ENCODE measurements at regions not wholly inside any gene's neighbourhood (a gene's known extent, or its start where the extent isn't known, plus 50 kb on each side); places are given as distances from the start of the nearest gene placed in this dataset.

- Histone ChIP-seq H3T11ph (ENCODE audit: low read length) (no peak overlapping the region), H2BK12ac (ENCODE audit: insufficient read length, low read depth, low read length) (no peak overlapping the region), H4K8ac (replicated peaks; ENCODE audit: insufficient read length, low read depth, low read length) (no peak overlapping the region), H4K91ac (ENCODE audit: insufficient read length, low read depth, low read length) (no peak overlapping the region), H2BK120ac (ENCODE audit: low read depth, low read length, poor library complexity, severe bottlenecking) (no peak overlapping the region), H3K56ac (ENCODE audit: insufficient read length, low read depth, low read length) (no peak overlapping the region), H3K4me2 (ENCODE audit: insufficient read depth, insufficient read length, low read length) (no peak overlapping the region), H3K14ac (ENCODE audit: insufficient read depth, low read length) (no peak overlapping the region), H4K5ac (ENCODE audit: insufficient read length, low read depth, low read length) (no peak overlapping the region), H3K27me3 (ENCODE audit: insufficient read depth, low read length) (no peaks in the 10 kb centered on the region), H3K4ac (ENCODE audit: low read depth, low read length) (no peak overlapping the region), H3K23me2 (ENCODE audit: insufficient read length, low read depth, low read length, poor library complexity, severe bottlenecking) (no peaks in the 10 kb centered on the region), H2BK15ac (ENCODE audit: low read depth, low read length) (no peak overlapping the region), H3K9ac (ENCODE audit: extremely low read depth, insufficient read length, low read length) (no peak overlapping the region), H3K9me3 (ENCODE audit: control insufficient read depth, low read depth, low read length) (peaks cover 13% of the 10 kb centered on the region), H2BK5ac (ENCODE audit: insufficient read length, low read length) (no peak overlapping the region), H3K18ac (ENCODE audit: insufficient read length, low read depth, low read length) (no peak overlapping the region), H2AFZ (ENCODE audit: low read length) (no peak overlapping the region), H3K27ac (ENCODE audit: insufficient read length, low read depth, low read length) (no peak overlapping the region), H3K79me2 (ENCODE audit: insufficient read depth, low read length) (no peaks in the 10 kb centered on the region), H3K23ac (ENCODE audit: insufficient read length, low read depth, low read length) (no peak overlapping the region), H2BK20ac (ENCODE audit: low read depth, low read length, poor library complexity, severe bottlenecking) (no peak overlapping the region), H4K20me1 (ENCODE audit: control insufficient read depth, insufficient read depth, insufficient read length) (no peaks in the 10 kb centered on the region), H2AK5ac (ENCODE audit: insufficient read length, low read length) (no peak overlapping the region), H3K4me1 (ENCODE audit: insufficient read depth, low read length) (no peaks in the 10 kb centered on the region), H3K79me1 (ENCODE audit: insufficient read depth, low read depth, low read length, poor library complexity, severe bottlenecking) (no peaks in the 10 kb centered on the region)
- H3K4me3 Mint-ChIP-seq: no peak overlapping the region
- H3K36me3 Mint-ChIP-seq (ENCODE audit: insufficient read depth in 1 of 3, low read depth in 3 of 3): peaks cover 0 to 6% (median 4%) of the 10 kb centered on the region in 3 experiments; a peak in 5 of 7 replicates
- H3K4me1 Mint-ChIP-seq: no peaks in the 10 kb centered on the region
- H3K27ac Mint-ChIP-seq: no peak overlapping the region
- no peaks in the 10 kb centered on the region; the same call in 1 of the 2 replicates for H3K27me3 Mint-ChIP-seq (ENCODE audit: low read depth)
- DNase-seq: no peak
- peaks cover 53 to 61% of the 10 kb centered on the region in 2 experiments for H3K9me3 Mint-ChIP-seq
- TF ChIP-seq, protein P1, sequence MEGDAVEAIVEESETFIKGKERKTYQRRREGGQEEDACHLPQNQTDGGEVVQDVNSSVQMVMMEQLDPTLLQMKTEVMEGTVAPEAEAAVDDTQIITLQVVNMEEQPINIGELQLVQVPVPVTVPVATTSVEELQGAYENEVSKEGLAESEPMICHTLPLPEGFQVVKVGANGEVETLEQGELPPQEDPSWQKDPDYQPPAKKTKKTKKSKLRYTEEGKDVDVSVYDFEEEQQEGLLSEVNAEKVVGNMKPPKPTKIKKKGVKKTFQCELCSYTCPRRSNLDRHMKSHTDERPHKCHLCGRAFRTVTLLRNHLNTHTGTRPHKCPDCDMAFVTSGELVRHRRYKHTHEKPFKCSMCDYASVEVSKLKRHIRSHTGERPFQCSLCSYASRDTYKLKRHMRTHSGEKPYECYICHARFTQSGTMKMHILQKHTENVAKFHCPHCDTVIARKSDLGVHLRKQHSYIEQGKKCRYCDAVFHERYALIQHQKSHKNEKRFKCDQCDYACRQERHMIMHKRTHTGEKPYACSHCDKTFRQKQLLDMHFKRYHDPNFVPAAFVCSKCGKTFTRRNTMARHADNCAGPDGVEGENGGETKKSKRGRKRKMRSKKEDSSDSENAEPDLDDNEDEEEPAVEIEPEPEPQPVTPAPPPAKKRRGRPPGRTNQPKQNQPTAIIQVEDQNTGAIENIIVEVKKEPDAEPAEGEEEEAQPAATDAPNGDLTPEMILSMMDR (conservative IDR thresholded peaks at IDR 0.05): no peak
- WGBS (ENCODE audit: extremely low coverage, insufficient read length, low lambda C conversion rate): no CpG with 5 or more reads among the region's 101 CpGs
Measured at GRCh38 chr16:34802848-34803599, 1343.6 kb downstream of the TP53TG3F start.

Data from H9 (cell line).